ENCODE measurements at regions not wholly inside any gene's neighbourhood (a gene's known extent, or its start where the extent isn't known, plus 50 kb on each side); places are given as distances from the start of the nearest gene placed in this dataset.

GRCh38 chr5:43889233-43889632 lies 286.3 kb downstream of the NNT start:
- no peak overlapping the region for H3K9ac ChIP-seq (ENCODE audit: control insufficient read depth, extremely low read depth, insufficient read depth, low read length)
- H3K36me3 ChIP-seq (ENCODE audit: control insufficient read depth in 2 of 2, extremely low read depth in 1 of 2, insufficient read depth in 2 of 2, low read length in 2 of 2): no peaks in the 10 kb centered on the region
- no peak overlapping the region for H3K4me2 ChIP-seq (ENCODE audit: control insufficient read depth, extremely low read depth, insufficient read depth, low read depth, low read length)
- H4K20me1 ChIP-seq (ENCODE audit: control insufficient read depth, extremely low read depth, insufficient read depth, low read length): no peaks in the 10 kb centered on the region
- TF ChIP-seq EZH2 (IDR thresholded peaks at IDR 0.05; ENCODE audit: low read length): no peak
- TF ChIP-seq CTCF (optimal IDR thresholded peaks at IDR 0.05 in 1 of 3, IDR thresholded peaks at IDR 0.05 in 1 of 3, conservative IDR thresholded peaks at IDR 0.05 in 1 of 3; ENCODE audit: extremely low read depth in 1 of 3, insufficient read depth in 2 of 3, low read length in 3 of 3): no peak
- H2AFZ ChIP-seq (ENCODE audit: control insufficient read depth, low read length): no peak overlapping the region
- H3K9me1 ChIP-seq (ENCODE audit: control insufficient read depth, extremely low read depth, insufficient read depth, low read length): no peaks in the 10 kb centered on the region
- H3K4me1 ChIP-seq (ENCODE audit: control insufficient read depth, extremely low read depth, insufficient read depth, low read length): no peaks in the 10 kb centered on the region
- H3K27me3 ChIP-seq (ENCODE audit: control insufficient read depth, extremely low read depth, insufficient read depth, low read length): no peaks in the 10 kb centered on the region
- H3K79me2 ChIP-seq (ENCODE audit: control insufficient read depth, insufficient read depth, low read length): no peaks in the 10 kb centered on the region
- H3K9me3 ChIP-seq (ENCODE audit: control insufficient read depth, low read depth, low read length): no peaks in the 10 kb centered on the region
- no peak overlapping the region for H3K27ac ChIP-seq (ENCODE audit: control insufficient read depth, insufficient read depth, low read length)
- no peak for FAIRE-seq
- dilution Hi-C loops (cut with MboI; ENCODE audit: extremely low pct_ligation_motif_present, low sequenced_read_pairs): no loop called here
- H3K4me3 ChIP-seq (ENCODE audit: control insufficient read depth in 2 of 3, extremely low read depth in 1 of 3, insufficient read depth in 2 of 3, low read depth in 1 of 3, low read length in 3 of 3): no peak overlapping the region
- no peak for DNase-seq (ENCODE audit: low read depth, low spot score)

DNA sequence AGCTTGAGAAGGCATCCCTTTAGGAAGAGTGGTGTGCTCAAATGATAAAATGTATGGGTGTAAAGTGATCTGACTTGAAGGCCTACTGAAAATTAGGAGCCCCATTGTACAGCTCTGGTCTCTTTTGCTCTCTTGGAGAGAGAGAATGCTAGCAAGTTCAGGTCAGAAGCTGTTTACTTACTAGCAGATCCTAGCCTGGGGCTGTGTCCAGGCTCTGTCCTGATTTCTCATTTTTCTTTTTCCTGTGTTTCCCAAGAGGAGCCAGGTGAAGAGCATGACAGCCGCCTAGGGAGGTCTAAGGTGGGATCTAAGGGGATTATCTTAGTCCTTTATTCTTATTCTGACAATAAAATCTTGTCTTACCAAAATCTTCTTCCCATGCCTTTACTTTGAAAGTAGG lies 272.8 kb downstream of the NNT start:
- no peak for DNase-seq (ENCODE audit: low read depth, low spot score)
- Histone ChIP-seq H3K4me1 (ENCODE audit: control insufficient read depth, extremely low read depth, insufficient read depth, low read length) (no peaks in the 10 kb centered on the region), H4K20me1 (ENCODE audit: control insufficient read depth, extremely low read depth, insufficient read depth, low read length) (no peaks in the 10 kb centered on the region), H3K9me3 (ENCODE audit: control insufficient read depth, low read depth, low read length) (no peaks in the 10 kb centered on the region), H3K4me2 (ENCODE audit: control insufficient read depth, extremely low read depth, insufficient read depth, low read depth, low read length) (no peak overlapping the region), H2AFZ (ENCODE audit: control insufficient read depth, low read length) (no peak overlapping the region), H3K9ac (ENCODE audit: control insufficient read depth, extremely low read depth, insufficient read depth, low read length) (no peak overlapping the region), H3K27me3 (ENCODE audit: control insufficient read depth, extremely low read depth, insufficient read depth, low read length) (no peaks in the 10 kb centered on the region), H3K79me2 (ENCODE audit: control insufficient read depth, insufficient read depth, low read length) (no peaks in the 10 kb centered on the region), H3K27ac (ENCODE audit: control insufficient read depth, insufficient read depth, low read length) (no peak overlapping the region), H3K4me3 (ENCODE audit: control insufficient read depth in 2 of 3, extremely low read depth in 1 of 3, insufficient read depth in 2 of 3, low read depth in 1 of 3, low read length in 3 of 3) (no peak overlapping the region), H3K9me1 (ENCODE audit: control insufficient read depth, extremely low read depth, insufficient read depth, low read length) (no peaks in the 10 kb centered on the region), H3K36me3 (ENCODE audit: control insufficient read depth in 2 of 2, extremely low read depth in 1 of 2, insufficient read depth in 2 of 2, low read length in 2 of 2) (no peaks in the 10 kb centered on the region)
- FAIRE-seq: no peak
- TF ChIP-seq EZH2 (IDR thresholded peaks at IDR 0.05; ENCODE audit: low read length) (no peak), CTCF (optimal IDR thresholded peaks at IDR 0.05 in 1 of 3, IDR thresholded peaks at IDR 0.05 in 1 of 3, conservative IDR thresholded peaks at IDR 0.05 in 1 of 3; ENCODE audit: extremely low read depth in 1 of 3, insufficient read depth in 2 of 3, low read length in 3 of 3) (no peak)
- dilution Hi-C loops (cut with MboI; ENCODE audit: extremely low pct_ligation_motif_present, low sequenced_read_pairs): no loop called here
